ENCODE measurements at regions not wholly inside any gene's neighbourhood (a gene's known extent, or its start where the extent isn't known, plus 50 kb on each side); places are given as distances from the start of the nearest gene placed in this dataset.
"Not testable (repeated sequence)": the region's sequence is repeated elsewhere in the genome, so short reads cannot be mapped to it uniquely, and the experiment has no call there.

DNA sequence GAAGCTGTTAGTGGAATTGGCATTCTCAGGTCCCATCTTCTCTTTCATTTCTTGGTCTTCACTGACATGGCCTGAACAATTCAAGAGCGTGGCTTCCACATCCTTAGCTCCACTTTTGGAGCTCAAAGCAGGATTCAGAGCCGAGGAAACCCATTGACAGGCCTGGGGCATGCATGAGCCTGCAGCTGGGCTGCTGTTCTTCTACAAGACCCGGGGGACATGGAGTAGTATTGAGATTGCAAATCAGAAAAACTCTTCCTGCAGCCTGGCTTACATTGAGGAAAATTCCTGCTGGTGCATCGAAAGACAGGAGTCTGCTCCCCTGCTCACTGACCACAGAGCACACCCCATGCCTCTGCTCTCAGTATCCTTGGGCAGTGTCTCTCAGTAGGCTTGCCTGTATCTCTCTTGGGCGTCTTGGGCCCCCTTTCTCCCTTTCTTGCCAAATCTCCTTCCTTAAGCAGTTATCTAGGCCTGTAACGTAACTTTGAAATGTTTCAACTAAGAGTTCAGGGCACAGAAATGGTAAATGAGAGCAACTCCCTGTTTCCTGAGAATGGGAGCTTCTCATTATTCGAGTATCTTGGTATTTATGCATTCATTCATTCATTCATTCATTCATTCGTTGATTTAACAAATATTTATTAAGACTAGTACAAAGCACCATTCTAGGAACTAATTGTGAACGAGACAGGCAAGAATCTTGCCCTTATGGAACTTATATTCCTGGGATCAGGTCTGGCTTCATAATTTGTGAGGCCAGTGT lies 603.6 kb upstream of the CLINT1 start:
- no peak overlapping the region for H3K27ac Mint-ChIP-seq
- intact Hi-C loops (cut with micrococcal nuclease) = no loop called here
- ChIA-PET POLR2A (no interaction called here), CTCF (no interaction called here)
- H3K36me3 Mint-ChIP-seq = no peaks in the 10 kb centered on the region
- H3K4me1 Mint-ChIP-seq (ENCODE audit: low read depth) = peaks cover 3% of the 10 kb centered on the region
- no peaks in the 10 kb centered on the region for H3K9me3 Mint-ChIP-seq
- no peak for DNase-seq
- no peaks in the 10 kb centered on the region for H3K27me3 Mint-ChIP-seq
- H3K4me3 Mint-ChIP-seq = no peak overlapping the region

DNA sequence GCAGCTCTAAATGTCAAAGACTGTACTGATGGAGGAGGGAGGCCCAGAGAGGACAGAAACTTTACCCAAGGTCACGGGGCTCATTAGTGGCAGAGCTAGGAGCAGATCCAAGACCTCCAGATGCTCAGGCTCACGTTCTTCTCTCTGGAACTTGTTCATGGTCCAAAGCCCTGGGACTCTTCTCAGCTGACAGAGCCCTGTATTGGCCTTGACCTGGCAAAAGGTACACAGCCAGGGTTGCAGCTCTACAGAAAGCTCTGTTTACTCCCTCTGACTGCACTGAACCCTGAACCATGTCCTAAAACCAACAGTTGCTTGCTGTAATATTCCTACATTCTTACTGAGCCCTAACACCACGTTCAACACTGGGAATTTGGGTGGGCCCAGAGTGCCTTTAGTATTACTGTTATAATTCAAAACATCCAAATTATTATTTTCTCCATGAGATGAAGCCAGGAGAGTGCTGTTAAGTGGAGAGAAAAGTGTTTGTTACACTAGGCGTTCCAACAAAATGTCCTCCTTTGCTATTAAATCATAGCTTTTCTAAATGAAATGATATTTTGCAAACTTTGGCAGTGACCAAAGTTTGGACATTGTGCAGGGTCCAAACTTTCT lies 602.4 kb upstream of the CLINT1 start:
- CTCF ChIA-PET = no interaction called here
- POLR2A ChIA-PET = no interaction called here
- no peaks in the 10 kb centered on the region for H3K9me3 Mint-ChIP-seq
- H3K36me3 Mint-ChIP-seq = no peaks in the 10 kb centered on the region
- H3K4me1 Mint-ChIP-seq (ENCODE audit: low read depth) = peaks cover 3% of the 10 kb centered on the region
- no peak overlapping the region for H3K4me3 Mint-ChIP-seq
- H3K27ac Mint-ChIP-seq = no peak overlapping the region
- no peak for DNase-seq
- intact Hi-C loops (cut with micrococcal nuclease) = no loop called here
- H3K27me3 Mint-ChIP-seq = no peaks in the 10 kb centered on the region

DNA sequence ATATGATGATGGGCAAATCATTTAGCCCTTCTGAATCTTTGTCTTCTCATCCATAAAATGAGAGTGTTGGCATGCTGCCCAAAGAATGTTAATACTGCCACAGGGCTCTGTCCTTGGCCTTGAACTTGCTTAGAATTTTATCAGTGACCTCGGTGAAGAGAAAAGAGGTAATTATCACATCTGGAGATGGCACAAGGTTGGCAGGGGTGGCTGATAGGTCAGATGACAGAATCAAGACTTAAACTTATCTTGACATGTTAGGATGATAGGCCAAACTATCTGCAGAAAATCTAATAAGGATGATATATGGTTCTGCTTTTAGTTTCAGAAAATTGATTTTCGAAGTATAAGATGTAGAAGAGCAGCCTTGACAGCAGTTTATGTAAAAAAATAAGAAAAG lies 599.1 kb upstream of the CLINT1 start:
- Mint-ChIP-seq H3K4me1 (ENCODE audit: low read depth) (no peaks in the 10 kb centered on the region), H3K36me3 (no peaks in the 10 kb centered on the region), H3K27me3 (no peaks in the 10 kb centered on the region), H3K4me3 (no peak overlapping the region), H3K9me3 (no peaks in the 10 kb centered on the region), H3K27ac (no peak overlapping the region)
- ChIA-PET CTCF (no interaction called here), POLR2A (no interaction called here)
- intact Hi-C loops (cut with micrococcal nuclease) = no loop called here
- DNase-seq = no peak

DNA sequence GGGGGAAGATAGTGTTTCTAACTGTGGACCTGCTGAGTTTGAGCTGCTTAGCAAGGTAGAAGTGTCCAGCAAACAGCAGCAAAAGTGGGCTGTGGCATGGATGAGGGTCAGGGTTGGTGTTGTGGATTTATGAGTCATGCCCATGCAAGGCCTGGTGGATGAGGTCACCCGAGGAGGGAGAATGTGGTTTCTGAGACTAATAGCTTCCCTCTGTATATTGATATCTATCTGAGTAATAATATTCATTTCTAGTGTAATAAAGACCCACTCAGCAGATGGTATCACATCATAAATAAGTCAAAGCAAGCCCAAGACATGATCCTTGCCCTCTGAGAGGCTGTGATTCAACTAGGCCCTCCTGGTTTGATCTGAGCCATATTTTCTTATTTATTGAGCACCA lies 597.8 kb upstream of the CLINT1 start:
- Mint-ChIP-seq H3K36me3 (no peaks in the 10 kb centered on the region), H3K4me1 (ENCODE audit: low read depth) (no peaks in the 10 kb centered on the region), H3K9me3 (no peaks in the 10 kb centered on the region), H3K27me3 (no peaks in the 10 kb centered on the region), H3K4me3 (no peak overlapping the region), H3K27ac (no peak overlapping the region)
- POLR2A ChIA-PET = no interaction called here
- CTCF ChIA-PET = no interaction called here
- DNase-seq = peak; percentile 9
- intact Hi-C loops (cut with micrococcal nuclease) = no loop called here

DNA sequence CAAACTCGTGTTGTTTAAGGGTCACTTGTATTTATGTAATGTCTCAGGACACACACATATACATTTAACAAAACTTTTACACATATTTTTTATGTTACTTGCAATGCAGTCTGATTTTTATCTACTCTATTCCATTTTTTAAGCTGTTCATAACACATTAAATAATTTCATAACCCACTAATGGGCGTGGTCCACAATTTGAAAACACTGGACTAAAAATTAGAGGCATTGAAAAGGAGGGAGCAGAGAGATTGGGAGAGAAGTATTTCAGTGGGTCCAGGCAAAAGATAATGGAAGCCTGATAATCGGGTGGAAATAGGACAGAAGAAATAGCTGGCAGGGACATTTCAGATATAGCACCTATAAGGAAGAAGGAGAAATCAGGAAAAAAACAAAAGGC lies 597.3 kb upstream of the CLINT1 start:
- no peak for DNase-seq
- Mint-ChIP-seq H3K4me3 (no peak overlapping the region), H3K9me3 (no peaks in the 10 kb centered on the region), H3K27me3 (no peaks in the 10 kb centered on the region), H3K36me3 (no peaks in the 10 kb centered on the region), H3K27ac (no peak overlapping the region), H3K4me1 (ENCODE audit: low read depth) (no peaks in the 10 kb centered on the region)
- POLR2A ChIA-PET = no interaction called here
- CTCF ChIA-PET = no interaction called here
- intact Hi-C loops (cut with micrococcal nuclease) = no loop called here

DNA sequence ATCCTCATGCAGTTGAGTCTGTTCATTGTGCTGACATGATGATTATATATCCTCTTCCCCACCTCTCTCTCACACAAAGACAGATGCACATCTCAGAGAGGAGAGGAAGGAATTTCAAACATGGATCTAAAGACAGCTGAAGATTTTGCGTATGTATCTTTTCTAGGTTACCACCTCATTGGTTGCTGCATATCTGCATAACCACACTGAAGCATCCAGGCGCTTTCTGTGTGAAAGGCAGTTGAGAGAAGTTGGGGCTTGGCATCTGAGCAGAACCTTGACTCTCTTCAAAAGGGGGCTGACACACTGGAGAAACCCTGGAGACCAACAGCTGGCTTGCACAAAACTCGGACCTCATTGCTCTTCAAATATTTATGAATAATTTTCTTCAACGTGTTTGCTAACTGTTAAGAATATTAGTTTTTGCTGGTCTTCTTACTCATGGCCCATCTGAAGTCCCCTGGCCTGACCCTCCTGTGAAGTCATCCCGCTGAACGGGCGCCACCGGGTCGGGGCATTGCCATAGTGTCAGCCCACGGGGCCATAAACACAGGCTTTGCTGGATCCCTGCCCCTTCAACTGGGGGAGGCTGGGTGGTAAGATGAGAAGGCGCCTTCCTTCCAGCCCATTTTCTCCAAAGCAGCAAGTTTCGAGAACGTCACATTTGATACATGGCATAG lies 593.2 kb upstream of the CLINT1 start:
- no peak for DNase-seq
- ChIA-PET POLR2A (no interaction called here), CTCF (no interaction called here)
- Mint-ChIP-seq H3K27me3 (peaks cover 5% of the 10 kb centered on the region), H3K27ac (no peak overlapping the region), H3K4me1 (ENCODE audit: low read depth) (no peaks in the 10 kb centered on the region), H3K9me3 (no peaks in the 10 kb centered on the region), H3K36me3 (no peaks in the 10 kb centered on the region), H3K4me3 (no peak overlapping the region)
- intact Hi-C loops (cut with micrococcal nuclease) = no loop called here

DNA sequence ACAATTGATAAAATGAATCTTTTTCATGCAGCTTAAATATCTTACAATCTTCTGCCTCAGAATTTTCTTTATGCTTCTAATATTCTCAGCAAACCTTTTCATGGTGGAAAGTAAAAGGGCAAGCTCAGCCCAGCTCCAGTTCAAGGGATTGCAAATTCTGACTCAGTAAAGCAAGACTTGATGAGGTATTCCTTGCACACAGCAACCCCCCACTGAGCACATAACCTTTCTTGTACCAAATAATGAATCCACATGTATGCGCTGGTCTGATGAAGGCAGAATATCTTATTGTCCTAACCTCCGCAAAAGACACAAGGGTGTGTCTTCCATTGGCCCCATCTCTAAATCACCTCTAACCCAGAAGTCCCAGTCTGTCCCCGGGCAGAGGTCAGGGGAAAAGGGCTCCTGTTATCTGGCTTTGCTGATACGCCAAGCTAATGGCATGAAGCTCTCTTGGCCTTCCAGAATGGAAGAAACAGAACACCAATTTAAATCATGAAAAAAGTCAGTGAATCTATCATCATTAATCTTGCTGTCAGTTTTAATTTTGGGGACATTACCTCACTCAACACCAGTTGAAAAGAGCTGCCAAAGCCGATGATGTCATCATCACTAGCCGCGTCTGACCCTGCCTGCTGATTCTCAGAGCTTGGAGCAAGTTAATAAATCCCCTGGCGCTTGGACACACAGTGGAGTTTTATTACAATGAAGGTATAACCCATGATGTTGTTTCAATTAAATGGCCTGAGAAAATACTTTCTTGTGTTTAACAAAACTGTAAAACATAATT lies 592.5 kb upstream of the CLINT1 start:
- Mint-ChIP-seq H3K4me1 (ENCODE audit: low read depth) (no peaks in the 10 kb centered on the region), H3K27me3 (peaks cover 5% of the 10 kb centered on the region), H3K36me3 (no peaks in the 10 kb centered on the region), H3K27ac (no peak overlapping the region), H3K4me3 (no peak overlapping the region), H3K9me3 (no peaks in the 10 kb centered on the region)
- CTCF ChIA-PET = no interaction called here
- POLR2A ChIA-PET = no interaction called here
- intact Hi-C loops (cut with micrococcal nuclease) = no loop called here
- DNase-seq = no peak

DNA sequence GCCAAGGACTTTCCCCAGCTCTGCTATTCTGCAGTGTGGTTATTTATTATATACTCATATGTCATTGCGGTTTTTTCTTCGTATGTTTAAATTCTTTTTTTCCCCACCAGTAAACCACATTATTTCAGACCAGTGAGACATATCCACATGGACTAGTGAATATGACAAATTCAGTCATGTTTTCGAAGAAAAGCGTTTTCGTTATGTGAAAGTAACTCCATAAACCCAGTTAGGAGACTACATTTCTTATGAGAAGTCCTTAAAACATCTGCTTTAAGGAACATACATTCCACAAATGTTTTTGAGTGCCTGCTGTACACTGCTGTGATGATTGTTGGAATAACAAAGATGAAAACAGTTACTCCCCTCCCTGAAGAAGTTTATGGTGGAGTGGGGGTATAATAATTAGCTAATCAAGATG lies 591.8 kb upstream of the CLINT1 start:
- POLR2A ChIA-PET = no interaction called here
- intact Hi-C loops (cut with micrococcal nuclease) = no loop called here
- DNase-seq = no peak
- no peaks in the 10 kb centered on the region for H3K4me1 Mint-ChIP-seq (ENCODE audit: low read depth)
- CTCF ChIA-PET = no interaction called here
- H3K27me3 Mint-ChIP-seq = peaks cover 5% of the 10 kb centered on the region
- peaks cover under 1% of the 10 kb centered on the region for H3K36me3 Mint-ChIP-seq
- no peak overlapping the region for H3K27ac Mint-ChIP-seq
- peaks cover 2% of the 10 kb centered on the region for H3K9me3 Mint-ChIP-seq
- no peak overlapping the region for H3K4me3 Mint-ChIP-seq

DNA sequence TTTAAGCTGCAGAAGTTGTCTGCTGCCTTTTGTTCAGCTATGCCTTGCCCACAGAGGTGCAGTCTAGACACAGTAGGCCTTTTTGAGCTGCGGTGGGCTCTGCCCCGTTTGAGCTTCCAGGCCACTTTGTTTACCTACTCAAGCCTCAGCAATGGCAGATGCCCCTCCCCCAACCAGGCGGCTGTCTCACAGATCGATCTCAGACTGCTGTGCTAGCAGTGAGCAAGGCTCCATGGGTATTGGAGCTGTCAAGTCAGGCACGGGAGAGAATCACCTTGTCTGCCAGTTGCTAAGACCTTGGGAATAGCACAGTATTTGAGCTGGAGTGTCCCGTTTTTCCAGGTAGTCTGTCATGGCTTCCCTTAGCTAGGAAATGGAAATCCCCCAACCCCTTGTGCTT lies 587.8 kb upstream of the CLINT1 start:
- H3K4me1 Mint-ChIP-seq (ENCODE audit: low read depth); H3K27ac Mint-ChIP-seq; DNase-seq; intact Hi-C loops (cut with micrococcal nuclease); CTCF ChIA-PET; H3K36me3 Mint-ChIP-seq; H3K4me3 Mint-ChIP-seq; POLR2A ChIA-PET; H3K27me3 Mint-ChIP-seq: not testable (repeated sequence)
- H3K9me3 Mint-ChIP-seq = peaks cover 10% of the 10 kb centered on the region

DNA sequence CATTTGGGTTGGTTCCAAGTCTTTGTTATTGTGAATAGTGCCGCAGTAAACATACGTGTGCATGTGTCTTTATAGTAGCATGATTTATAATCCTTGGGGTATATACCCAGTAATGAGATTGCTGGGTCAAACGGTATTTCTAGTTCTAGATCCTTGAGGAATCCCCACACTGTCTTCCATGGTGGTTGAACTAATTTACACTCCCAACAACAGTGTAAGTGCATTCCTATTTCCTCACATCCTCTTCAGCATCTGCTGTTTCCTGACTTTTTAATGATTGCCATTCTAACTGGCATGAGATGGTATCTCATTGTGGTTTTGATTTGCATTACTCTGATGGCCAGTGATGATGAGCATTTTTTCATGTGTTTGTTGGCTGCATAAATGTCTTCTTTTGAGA lies 580.3 kb upstream of the CLINT1 start:
- CTCF ChIA-PET; H3K27ac Mint-ChIP-seq; H3K4me3 Mint-ChIP-seq; H3K27me3 Mint-ChIP-seq; H3K9me3 Mint-ChIP-seq; DNase-seq; intact Hi-C loops (cut with micrococcal nuclease); POLR2A ChIA-PET; H3K36me3 Mint-ChIP-seq: not testable (repeated sequence)
- H3K4me1 Mint-ChIP-seq (ENCODE audit: low read depth) = peaks cover 25% of the 10 kb centered on the region

DNA sequence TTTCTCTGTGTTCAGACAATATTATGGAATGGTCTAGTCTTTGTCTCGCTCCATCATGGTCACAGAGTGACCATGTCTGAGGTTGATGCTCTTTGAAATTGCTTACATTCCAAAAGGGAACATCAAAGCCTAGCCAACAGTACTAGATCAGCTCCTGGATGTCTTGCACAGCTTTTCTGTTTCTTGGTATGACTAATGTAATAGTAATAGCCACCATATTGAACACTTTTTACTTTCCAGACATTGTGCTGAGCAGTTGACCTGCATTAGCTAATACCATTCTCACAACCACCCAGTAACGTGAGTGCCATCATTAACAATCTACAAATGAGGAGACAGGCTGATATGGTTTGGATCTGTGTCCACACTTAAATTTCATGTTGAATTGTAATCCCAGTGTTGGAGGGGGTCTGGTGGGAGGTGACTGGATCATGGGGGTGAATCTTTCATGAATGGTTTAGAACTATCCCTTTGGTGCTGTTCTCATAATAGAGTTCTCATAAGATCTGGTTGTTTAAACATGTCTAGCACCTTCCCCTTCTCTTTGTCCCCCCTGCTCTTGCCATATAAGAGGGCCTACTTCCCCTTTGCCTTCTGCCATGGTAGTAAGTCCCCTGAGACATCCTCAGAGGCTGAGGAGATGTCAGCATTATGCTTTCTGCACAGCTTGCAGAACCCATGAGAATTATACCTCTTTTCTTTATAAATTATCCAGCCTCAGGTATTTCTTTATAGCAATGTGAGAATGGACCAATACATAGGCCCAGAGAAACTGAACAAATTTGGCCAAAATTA lies 577.5 kb upstream of the CLINT1 start:
- peaks cover 39% of the 10 kb centered on the region for H3K4me1 Mint-ChIP-seq (ENCODE audit: low read depth)
- no peak overlapping the region for H3K4me3 Mint-ChIP-seq
- H3K9me3 Mint-ChIP-seq = no peaks in the 10 kb centered on the region
- H3K36me3 Mint-ChIP-seq = no peaks in the 10 kb centered on the region
- ChIA-PET CTCF (no interaction called here), POLR2A (no interaction called here)
- no peaks in the 10 kb centered on the region for H3K27me3 Mint-ChIP-seq
- H3K27ac Mint-ChIP-seq = no peak overlapping the region
- DNase-seq = no peak
- intact Hi-C loops (cut with micrococcal nuclease) = no loop called here

DNA sequence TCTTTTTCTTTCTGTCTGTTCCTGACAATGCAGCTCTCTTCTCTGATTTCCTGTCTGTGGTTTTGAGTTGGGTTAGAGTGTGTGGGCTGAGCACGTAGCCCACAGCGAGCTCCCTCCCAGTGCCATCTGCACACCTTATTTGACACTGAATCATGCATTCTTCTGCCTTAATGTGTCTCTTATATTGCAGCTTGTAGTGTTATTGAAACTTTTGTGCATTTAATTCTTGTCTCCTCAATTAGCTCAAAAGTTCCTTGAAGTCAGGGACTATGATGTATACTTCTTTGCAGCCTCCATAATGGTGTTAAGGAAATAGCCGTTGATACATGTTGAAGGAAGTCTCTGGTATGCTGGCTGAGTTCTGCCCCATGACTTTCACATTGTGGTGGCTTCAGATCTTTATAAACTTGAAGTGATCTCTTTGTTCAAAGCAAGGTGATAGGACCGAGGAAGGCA lies 576.2 kb upstream of the CLINT1 start:
- CTCF ChIA-PET = no interaction called here
- no peak overlapping the region for H3K4me3 Mint-ChIP-seq

More for the DNA sequence above, 576.2 kb upstream of the CLINT1 start:
- intact Hi-C loops (cut with micrococcal nuclease) = no loop called here
- no peaks in the 10 kb centered on the region for H3K9me3 Mint-ChIP-seq
- H3K27me3 Mint-ChIP-seq = no peaks in the 10 kb centered on the region
- POLR2A ChIA-PET = no interaction called here
- H3K27ac Mint-ChIP-seq = no peak overlapping the region
- peaks cover 39% of the 10 kb centered on the region for H3K4me1 Mint-ChIP-seq (ENCODE audit: low read depth)
- no peaks in the 10 kb centered on the region for H3K36me3 Mint-ChIP-seq
- DNase-seq = peak; percentile 51
